ENCODE measurements at regions not wholly inside any gene's neighbourhood (a gene's known extent, or its start where the extent isn't known, plus 50 kb on each side); places are given as distances from the start of the nearest gene placed in this dataset.

- Mint-ChIP-seq H3K9me3 (no peaks in the 10 kb centered on the region), H3K4me3 (no peak overlapping the region), H3K27ac (no peak overlapping the region), H3K36me3 (no peaks in the 10 kb centered on the region), H3K4me1 (peaks cover 2% of the 10 kb centered on the region), H3K27me3 (ENCODE audit: low read depth) (no peaks in the 10 kb centered on the region)
- no peak for TF ChIP-seq CTCF (IDR thresholded peaks at IDR 0.05; ENCODE audit: unreplicated experiment)
- DNase-seq (ENCODE audit: low spot score in 2 of 2, unreplicated experiment in 2 of 2), result no peak
Measured at GRCh38 chr3:66128623-66129022, 89.9 kb upstream of the MAGI1 start.

- no peak overlapping the region for H3K27ac Mint-ChIP-seq
- H3K9me3 Mint-ChIP-seq, result no peaks in the 10 kb centered on the region
- no peaks in the 10 kb centered on the region for H3K27me3 Mint-ChIP-seq (ENCODE audit: low read depth)
- no peak for TF ChIP-seq CTCF (IDR thresholded peaks at IDR 0.05; ENCODE audit: unreplicated experiment)
- H3K4me1 Mint-ChIP-seq, result peaks cover 10% of the 10 kb centered on the region
- H3K4me3 Mint-ChIP-seq, result no peak overlapping the region
- DNase-seq (ENCODE audit: low spot score in 2 of 2, unreplicated experiment in 2 of 2), result no peak
- no peaks in the 10 kb centered on the region for H3K36me3 Mint-ChIP-seq
Measured at GRCh38 chr3:66121318-66121717, 82.6 kb upstream of the MAGI1 start.

- Mint-ChIP-seq H3K27me3 (ENCODE audit: low read depth) (no peaks in the 10 kb centered on the region), H3K4me1 (peaks cover 19% of the 10 kb centered on the region), H3K9me3 (no peaks in the 10 kb centered on the region), H3K36me3 (no peaks in the 10 kb centered on the region), H3K27ac (peak overlapping the region; percentile 95), H3K4me3 (no peak overlapping the region)
- peak in 1 of 2 experiments; percentile 42 for DNase-seq (ENCODE audit: low spot score in 2 of 2, unreplicated experiment in 2 of 2)
- TF ChIP-seq CTCF (IDR thresholded peaks at IDR 0.05; ENCODE audit: unreplicated experiment), result no peak
Measured at GRCh38 chr3:66115858-66116654, 77.3 kb upstream of the MAGI1 start.

GRCh38 chr3:66113542-66113941 lies 74.8 kb upstream of the MAGI1 start:
- DNase-seq (ENCODE audit: low spot score in 2 of 2, unreplicated experiment in 2 of 2), result no peak
- Mint-ChIP-seq H3K4me1 (peaks cover 19% of the 10 kb centered on the region), H3K9me3 (no peaks in the 10 kb centered on the region), H3K27me3 (ENCODE audit: low read depth) (no peaks in the 10 kb centered on the region), H3K4me3 (no peak overlapping the region), H3K36me3 (no peaks in the 10 kb centered on the region), H3K27ac (no peak overlapping the region)
- no peak for TF ChIP-seq CTCF (IDR thresholded peaks at IDR 0.05; ENCODE audit: unreplicated experiment)

GRCh38 chr3:66110840-66111239 lies 72.1 kb upstream of the MAGI1 start:
- Mint-ChIP-seq H3K27ac (no peak overlapping the region), H3K36me3 (no peaks in the 10 kb centered on the region), H3K4me1 (peaks cover 12% of the 10 kb centered on the region), H3K4me3 (no peak overlapping the region), H3K9me3 (no peaks in the 10 kb centered on the region), H3K27me3 (ENCODE audit: low read depth) (no peaks in the 10 kb centered on the region)
- DNase-seq (ENCODE audit: low spot score in 2 of 2, unreplicated experiment in 2 of 2), result no peak
- TF ChIP-seq CTCF (IDR thresholded peaks at IDR 0.05; ENCODE audit: unreplicated experiment), result no peak

Measured in mesothelial cell of epicardium (in vitro differentiated cells).